GM19468 (cell line): ENCODE measurements at regions not wholly inside any gene's neighbourhood (a gene's known extent, or its start where the extent isn't known, plus 50 kb on each side); places are given as distances from the start of the nearest gene placed in this dataset.
"Not testable (repeated sequence)": the region's sequence is repeated elsewhere in the genome, so short reads cannot be mapped to it uniquely, and the experiment has no call there.

Experiments
- ATAC-seq: cut with Tn5 transposase; IDR thresholded peaks from one replicate; pipeline ENCODE4 v1.9.1; 2021; ENCODE audit warnings: mild to moderate bottlenecking, moderate library complexity, moderate number of reproducible peaks; ENCODE audit not compliant: unreplicated experiment; ENCODE audit errors: extremely low read depth

DNA sequence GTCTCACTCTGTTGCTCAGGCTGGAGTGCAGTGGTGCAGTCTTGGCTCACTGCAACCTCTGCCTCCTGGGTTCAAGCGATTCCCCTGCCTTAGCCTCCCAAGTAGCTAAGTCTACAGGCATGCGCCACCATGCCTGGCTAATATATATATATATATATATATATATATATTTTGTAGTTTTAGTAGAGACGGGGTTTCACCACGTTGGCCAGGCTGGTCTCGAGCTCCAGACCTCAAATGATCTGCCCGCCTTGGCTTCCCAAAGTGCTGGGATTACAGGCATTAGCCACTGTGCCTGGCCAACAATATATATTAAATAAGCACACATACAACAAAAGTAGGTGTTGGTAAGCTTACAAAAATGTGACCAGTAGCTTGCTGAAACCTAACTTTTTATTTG lies 1364.3 kb downstream of the CDH12 start:
- ATAC-seq = not testable (repeated sequence)

DNA sequence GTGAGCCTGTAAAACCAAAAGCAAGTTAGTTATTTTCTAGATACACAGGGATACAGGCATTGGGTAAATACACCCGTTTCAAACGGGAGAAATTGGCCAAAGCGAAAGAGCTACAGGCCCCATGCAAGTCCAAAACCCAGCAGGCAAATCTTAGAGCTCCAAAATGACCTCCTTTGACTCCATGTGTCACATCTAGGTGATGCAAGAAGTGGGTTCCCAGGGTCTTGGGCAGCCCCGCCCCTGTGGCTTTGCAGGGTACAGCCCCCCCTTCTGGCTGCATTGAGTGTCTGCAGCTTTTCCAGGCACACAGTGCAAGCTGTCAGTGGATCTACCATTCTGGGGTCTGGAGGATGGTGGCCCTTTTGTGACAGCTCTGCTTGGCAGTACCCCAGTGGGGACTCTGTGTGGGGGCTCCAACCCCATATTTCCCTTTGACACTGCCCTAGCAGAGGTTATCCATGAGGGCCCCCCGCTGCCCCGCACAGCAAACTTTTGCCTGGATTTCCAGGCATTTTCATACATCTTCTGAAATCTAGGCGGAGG lies 1367.6 kb downstream of the CDH12 start:
- ATAC-seq = not testable (repeated sequence)

DNA sequence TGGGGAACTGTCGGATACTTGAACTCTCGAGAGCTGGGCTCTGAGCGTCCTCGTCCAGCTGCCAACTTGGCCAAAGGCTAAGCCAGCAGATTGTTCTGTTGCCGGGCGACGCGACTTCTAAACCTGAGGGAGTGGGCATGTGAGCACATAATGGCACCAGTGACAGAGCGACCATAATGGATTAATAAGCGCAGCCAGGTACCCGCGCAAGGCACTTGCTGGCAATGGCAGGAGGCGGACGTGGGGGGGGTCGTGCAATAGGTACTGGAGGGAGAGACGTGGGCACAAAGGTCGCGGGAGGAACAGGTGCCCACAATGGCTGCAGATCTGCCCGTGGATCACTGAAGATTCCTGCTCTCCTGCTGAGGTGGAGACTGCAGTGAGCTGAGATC lies 1368.7 kb downstream of the CDH12 start:
- ATAC-seq = not testable (repeated sequence)

DNA sequence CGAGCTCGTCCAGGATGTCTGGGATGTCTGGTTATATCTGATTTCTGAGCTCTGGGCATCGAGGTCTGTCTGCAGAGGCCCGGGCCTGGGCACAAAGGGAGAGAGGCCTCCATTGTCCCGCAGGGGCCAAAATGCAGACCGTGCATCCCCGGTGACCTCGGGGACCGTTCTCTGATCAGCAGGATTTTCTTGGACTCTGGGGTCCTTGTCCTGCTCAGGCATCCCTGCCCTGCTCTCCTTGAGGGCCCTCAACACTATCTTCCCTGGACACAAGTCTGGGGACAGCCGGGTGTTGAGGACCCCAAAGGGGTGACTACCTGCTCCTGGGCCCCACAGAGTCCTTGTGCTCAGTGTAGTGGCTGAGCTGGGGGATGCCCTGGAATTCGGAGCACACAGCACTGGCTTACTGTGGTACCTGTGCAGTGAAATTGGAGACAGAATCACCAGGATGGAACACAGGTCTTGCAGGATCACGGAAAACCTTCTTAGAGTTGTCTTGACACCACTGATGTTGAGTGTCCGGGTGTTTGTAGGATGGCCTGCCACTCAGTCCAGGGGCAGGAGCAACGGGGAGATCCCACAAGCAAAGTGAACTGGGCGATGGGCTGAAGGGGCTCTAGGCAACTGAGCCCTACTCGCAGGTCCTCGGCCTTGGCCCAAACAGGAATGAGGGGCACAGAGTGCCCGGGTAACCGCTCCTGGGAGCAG lies 1369.2 kb downstream of the CDH12 start:
- not testable (repeated sequence) for ATAC-seq

DNA sequence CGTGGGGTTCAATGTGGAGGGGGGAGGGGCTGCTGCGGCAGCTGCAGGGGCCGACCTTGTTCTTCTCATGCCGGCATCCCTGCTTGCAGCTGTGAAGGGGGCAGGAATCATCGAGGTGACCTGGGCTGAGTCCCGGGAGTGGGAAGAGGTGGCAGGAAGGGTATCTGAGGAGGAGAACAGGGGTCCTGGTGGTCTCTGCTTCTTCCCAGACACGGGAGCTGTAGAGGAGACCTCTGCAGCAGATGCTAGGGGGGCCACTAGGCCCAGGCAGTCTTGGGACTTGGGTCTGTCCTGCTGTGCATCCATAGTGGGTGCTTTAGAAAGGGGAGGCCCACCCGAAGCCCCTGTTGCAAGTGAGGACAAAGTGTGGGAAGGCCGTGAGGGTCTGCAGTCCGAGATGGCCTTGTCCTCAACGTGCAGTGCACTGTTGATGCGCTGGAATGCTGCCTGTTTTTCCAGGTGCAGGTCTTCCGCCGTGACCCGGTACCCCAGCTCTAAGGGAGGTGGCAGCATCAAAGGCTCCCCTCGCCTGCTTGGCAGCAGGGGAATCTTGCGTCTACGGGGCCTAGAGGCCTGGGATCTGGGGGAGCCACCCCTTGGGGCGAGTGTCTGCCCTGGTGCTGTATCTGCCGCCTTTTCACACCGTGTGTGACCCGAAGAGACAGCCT lies 1370.0 kb downstream of the CDH12 start:
- not testable (repeated sequence) for ATAC-seq

DNA sequence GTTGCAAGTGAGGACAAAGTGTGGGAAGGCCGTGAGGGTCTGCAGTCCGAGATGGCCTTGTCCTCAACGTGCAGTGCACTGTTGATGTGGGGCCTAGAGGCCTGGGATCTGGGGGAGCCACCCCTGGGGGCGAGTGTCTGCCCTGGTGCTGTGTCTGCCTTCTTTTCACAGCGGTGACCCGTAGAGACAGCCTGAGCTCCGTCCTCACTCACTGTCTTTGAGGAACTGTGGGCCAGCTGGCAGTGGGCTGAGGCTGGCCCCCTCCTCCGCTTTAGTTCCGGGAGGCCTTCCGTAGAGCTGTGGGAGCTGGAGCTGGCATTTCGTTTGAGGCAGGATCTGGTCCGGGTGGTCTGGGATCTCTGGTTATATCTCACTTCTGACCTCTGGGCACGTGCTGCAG lies 1370.6 kb downstream of the CDH12 start:
- not testable (repeated sequence) for ATAC-seq

DNA sequence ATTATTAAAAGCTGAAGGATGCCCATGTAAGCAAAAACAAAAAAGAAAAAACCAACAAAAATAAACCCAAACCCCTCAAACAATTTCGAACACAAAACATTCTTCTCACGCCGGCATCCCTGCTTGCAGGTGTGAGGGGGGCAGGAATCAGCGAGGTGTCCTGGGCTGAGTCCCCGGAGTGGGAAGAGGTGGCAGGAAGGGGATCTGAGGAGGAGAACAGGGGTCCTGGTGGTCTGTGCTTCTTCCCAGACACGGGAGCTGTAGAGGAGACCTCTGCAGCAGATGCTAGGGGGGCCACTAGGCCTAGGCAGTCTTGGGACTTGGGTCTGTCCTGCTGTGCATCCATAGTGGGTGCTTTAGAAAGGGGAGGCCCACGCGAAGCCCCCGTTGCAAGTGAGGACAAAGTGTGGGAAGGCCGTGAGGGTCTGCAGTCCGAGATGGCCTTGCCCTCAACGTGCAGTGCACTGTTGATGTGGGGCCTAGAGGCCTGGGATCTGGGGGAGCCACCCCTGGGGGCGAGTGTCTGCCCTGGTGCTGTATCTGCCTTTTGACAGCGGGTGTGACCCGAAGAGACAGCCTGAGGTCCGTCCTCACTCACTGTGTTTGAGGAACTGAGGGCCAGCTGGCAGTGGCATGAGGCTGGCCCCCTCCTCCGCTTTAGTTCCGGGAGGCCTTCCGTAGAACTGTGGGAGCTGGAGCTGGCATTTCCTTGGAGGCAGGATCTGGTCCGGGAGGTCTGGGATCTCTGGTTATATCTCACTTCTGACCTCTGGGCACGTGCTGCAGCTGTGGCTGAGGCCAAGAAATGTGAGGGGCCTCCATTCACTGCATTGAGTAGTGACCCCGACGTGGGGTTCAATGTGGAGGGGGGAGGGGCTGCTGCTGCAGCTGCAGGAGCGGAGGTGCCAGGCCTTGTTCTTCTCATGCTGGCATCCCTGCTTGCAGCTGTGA lies 1371.5 kb downstream of the CDH12 start:
- ATAC-seq = not testable (repeated sequence)

DNA sequence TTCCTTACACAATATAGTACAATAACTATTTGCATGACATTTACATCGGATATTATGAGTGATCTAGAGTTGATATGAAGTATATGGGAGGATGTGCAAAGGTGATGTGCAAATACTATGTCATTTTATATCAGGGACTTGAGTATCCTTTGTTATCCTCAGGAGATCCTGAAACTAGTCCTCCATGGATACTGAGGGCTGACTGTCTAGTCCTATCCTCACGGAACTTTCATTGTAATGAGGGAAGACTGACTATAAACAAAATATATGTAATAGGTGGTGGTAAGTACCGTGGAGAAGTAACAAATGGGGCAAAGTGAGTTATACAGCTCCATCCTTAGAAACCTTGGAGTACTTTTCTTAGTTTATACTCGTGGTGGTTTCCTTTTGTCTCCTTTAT lies 1373.1 kb downstream of the CDH12 start:
- not testable (repeated sequence) for ATAC-seq

DNA sequence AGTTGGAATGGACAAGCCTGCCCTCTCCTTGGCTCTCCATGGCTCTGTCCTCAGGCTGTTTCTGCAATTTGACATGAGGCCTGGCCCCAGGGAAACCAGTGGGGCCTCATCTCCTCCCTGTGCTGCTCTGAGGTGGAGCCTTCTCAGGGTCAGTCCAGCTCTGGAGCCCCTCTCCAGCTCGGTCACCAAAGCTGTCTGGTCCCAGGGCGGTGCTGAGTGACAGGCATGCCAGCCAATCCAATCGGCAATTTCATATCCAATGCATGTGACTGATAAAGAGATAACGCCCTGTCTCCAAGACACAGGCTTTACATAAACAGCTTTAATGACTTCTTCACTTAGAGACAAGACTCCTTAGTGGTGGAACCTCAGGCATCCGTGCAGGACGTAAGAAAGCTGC lies 1379.2 kb downstream of the CDH12 start:
- not testable (repeated sequence) for ATAC-seq

DNA sequence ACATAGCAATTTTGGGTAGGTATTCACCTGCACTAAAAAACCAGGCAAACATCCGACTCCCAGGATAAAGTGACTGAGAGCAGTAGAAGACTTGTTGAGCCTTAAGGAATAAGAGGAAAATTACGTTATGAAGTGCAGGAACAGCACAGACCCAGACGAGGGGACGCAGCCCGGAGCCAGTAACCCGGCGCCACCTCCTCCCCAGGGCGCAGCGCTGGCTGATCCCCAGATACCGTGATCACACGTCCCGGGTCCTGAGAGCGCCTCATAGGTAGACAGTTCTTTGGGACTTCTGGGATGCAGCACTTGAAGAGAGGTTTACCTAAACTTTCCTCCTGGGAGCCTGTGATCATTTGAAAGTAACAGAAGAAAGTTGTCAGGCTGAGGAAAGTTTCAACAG lies 1379.7 kb downstream of the CDH12 start:
- ATAC-seq = not testable (repeated sequence)

DNA sequence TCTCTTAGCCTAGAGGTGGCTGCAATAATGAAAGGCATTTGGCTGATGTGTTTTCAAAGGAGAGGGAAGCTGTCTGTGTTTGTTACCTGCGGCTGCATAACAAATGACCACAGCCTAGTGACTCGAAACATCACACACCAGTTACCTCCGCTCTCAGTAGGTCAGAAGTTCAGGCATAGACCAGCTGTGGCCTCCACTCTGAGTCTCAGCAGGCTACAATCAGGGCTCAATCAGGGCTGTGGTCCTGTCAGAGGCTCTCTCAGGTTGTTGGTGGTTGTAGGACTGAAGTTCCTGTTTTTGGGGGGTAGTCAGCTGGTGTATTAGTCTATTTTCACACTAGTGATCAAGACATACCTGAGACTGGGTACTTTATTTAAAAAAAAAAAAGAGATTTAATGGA lies 1381.5 kb downstream of the CDH12 start:
- not testable (repeated sequence) for ATAC-seq

DNA sequence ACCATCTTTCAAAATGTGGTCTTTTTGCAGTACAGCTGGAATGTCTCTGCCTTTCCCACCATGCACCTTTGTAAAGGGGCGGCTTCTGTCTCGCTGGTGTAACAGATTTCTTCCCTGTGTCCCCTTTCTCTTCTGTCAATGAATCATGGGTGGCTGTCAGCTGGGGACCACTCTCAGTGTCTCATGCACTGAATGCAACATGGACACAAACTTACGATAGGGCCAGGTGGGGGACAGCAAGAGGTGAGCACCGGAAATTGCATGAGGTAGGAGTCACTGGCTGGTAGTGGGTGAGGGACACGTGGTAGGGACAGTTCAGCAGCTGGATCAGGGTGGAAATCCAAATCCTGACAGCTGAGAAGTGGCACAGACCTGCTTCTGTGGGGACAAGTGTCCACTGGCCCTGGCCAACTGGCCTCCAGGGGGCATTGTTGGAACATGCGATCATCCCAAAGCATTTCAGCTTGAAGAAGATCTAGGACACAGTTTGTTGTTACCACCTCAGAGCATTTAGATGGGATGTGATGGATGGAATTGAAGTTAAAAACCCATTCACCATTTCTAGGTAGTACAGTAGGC lies 1383.5 kb downstream of the CDH12 start:
- not testable (repeated sequence) for ATAC-seq

DNA sequence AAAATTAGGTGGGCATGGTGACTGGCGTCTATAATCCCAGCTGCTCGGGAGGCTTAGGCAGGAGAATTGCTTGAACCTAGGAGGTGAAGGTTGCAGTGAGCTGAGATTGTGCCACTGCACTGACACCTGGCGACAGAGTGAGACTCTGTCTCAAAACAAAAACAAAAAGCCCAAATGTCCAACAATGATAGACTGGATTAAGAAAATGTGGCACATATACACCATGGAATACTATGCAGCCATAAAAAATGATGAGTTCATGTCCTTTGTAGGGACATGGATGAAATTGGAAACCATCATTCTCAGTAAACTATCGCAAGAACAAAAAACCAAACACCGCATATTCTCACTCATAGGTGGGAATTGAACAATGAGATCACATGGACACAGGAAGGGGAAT lies 1385.6 kb downstream of the CDH12 start:
- ATAC-seq = not testable (repeated sequence)

DNA sequence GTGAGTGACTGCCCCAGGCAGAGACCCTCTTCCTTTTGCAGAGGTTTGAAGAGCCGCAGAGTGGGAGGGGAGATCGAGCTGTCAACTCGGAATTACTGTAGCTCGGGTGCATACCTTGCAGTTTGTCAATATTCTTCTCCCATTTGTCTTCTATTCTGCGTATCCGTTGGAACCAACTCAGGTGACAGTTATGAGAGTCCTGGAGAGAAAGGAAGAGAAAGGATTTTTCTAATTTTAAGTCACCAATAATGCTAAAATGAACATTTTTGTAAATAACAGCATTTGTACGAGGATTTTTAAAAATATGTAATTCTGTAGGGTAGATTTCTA lies 1393.4 kb downstream of the CDH12 start:
- not testable (repeated sequence) for ATAC-seq

DNA sequence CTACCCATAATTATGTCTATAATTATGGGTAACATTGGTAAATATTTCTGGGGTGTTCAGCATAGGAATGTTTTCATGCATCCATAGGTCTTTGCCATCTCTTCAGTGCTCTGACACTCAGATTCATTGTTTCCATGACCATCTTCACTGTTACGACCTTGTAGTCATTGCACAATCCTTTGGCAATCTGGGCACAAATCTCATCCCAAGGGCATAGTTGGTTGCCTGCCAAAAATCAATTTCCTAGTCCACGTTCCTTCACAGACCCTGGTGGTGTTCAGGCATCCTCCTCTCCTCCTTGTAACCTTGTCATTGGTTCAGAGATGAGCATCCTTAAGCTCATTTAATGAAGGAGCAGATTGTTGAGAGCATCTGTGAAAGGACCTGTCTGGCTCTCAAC lies 1400.7 kb downstream of the CDH12 start:
- no peak for ATAC-seq

DNA sequence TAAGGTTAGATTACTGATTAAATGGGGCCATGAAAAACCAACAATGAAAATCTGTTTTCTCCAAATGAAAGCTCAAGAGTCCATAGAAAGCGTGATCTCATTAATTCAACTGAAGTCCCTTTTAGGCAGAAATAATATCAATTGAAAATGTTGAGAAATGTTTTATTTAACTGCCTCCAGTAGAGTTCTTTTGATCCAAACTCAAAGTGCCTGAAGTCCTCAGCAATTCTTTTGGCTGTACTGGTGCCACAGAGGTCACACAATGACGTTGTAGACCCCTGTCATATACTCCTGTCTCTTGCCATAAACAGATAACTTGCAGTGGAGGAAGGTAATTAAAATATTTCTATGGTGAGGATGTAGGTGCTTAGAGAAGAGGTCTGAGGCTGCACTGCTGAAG lies 1420.5 kb downstream of the CDH12 start:
- ATAC-seq = no peak

DNA sequence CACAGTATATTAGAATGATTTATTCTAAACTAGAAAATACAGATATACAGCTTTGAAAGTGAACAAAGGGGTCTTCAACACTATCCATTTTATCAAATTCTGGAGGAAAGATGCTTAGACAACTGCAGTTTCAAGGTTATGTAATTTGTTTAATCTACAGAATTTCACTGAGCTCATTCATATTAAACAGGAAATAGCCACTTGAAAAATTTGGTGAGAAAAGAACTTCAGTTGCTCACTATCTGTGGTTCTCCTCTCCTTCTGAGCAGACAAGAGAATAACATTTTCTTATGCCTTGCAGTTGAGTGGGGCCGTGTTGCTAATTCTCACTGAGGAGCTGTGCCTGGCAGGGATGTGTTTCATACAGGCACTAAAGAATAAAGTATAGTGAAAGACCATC lies 1428.2 kb downstream of the CDH12 start:
- no peak for ATAC-seq

DNA sequence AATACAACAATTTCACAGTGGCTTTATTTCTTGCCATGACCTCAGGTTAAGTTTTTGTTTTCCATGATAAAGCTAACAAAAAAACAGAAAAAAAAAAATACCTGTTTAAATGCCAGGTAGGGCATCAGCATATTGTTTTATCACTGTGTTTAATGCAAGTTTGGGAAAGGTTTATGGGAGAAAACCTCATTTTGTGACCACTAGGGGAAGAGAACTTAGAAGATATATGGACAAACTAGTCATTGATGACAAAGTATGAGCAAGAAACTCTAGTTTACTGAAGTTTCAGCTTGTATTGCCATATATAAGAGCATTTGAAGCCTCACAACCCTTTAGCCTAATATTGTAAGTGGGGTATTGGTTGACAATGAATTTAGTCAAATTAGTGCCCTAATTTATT lies 1431.4 kb upstream of the CDH18 start:
- no peak for ATAC-seq

DNA sequence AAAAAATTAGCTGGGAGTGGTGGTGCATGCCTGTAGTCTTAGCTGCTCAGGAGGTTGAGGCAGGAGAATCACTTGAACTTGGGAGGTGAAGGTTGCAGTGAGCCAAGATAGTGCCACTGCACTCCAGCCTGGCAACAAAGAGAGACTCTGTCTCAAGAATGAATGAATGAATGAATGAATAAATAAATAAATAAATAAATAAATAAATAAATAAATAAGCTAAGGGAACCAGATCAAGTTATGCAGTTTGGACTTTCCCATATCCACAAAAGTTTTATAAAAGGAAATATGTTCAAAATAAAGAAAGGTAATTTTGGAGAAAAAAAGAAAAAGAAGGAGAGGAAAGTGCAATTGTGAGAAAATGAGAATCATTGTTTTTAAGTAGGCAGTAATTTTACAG lies 1414.1 kb upstream of the CDH18 start:
- not testable (repeated sequence) for ATAC-seq

DNA sequence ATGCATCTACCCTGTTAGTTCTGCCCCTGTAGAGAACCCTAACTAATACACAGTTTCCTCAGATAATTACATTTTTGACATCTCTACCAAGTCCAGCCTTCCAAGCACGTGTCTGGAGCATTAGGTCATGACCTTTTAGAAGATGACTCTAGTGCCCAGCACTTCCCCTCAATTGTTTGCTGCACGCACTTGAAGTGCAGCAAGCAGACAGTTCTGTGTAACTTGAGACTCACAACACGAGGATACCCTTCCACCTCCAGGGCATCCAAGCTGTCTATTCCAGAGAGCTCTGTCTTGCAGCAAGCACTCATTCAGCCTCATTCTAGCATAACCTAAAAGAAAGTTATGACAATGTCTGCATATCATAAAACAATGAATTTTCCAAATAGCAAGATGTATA lies 1410.5 kb upstream of the CDH18 start:
- no peak for ATAC-seq
